Thoracic aorta (tissue), 2 donors: ENCODE measurements at regions not wholly inside any gene's neighbourhood (a gene's known extent, or its start where the extent isn't known, plus 50 kb on each side); places are given as distances from the start of the nearest gene placed in this dataset.

Experiments used
- ATAC-seq: fragments of 150-250 bp; one replicate; pipeline ENCODE4 v1.8.0; 2017; ENCODE audit warnings: low read depth; ENCODE audit not compliant: insufficient number of reproducible peaks, low FRiP score
- DNase-seq: peaks from one replicate; pipeline ENCODE4 v3.0.0-alpha.2; 2020; ENCODE audit warnings: low spot score
- H3K27ac ChIP-seq, 2 donors: fragments of 200-600 bp; sonication (generic); 1 replicate in 1 of 2; 2 replicates in 1 of 2; pipeline ENCODE4 v1.5.1; 2016; ENCODE audit warnings: mild to moderate bottlenecking in 2 of 2, moderate library complexity in 2 of 2
- H3K27me3 ChIP-seq: fragments of 200-600 bp; sonication (generic); replicated peaks from 2 replicates; pipeline ENCODE4 v1.6.0; 2016; ENCODE audit warnings: mild to moderate bottlenecking; ENCODE audit not compliant: insufficient read depth
- H3K36me3 ChIP-seq: fragments of 200-600 bp; sonication (generic); one replicate; pipeline ENCODE4 v1.5.1; 2016
- H3K4me1 ChIP-seq, 2 donors: fragments of 200-600 bp; sonication (generic); 1 replicate in 1 of 2; 2 replicates in 1 of 2; pipeline versions ENCODE4 v1.5.1 to v1.6.0; 2016; ENCODE audit warnings: low read depth in 2 of 2, mild to moderate bottlenecking in 1 of 2; ENCODE audit not compliant: control insufficient read depth in 1 of 2
- H3K4me3 ChIP-seq: fragments of 200-600 bp; sonication (generic); 2 replicates; pipeline ENCODE4 v1.5.1; 2016; ENCODE audit warnings: mild to moderate bottlenecking
- H3K9me3 ChIP-seq: fragments of 200-600 bp; sonication (generic); 2 replicates; pipeline ENCODE4 v1.5.1; 2016
- CTCF ChIP-seq: fragments of 200-600 bp; sonication (generic); IDR thresholded peaks from one replicate; pipeline ENCODE4 v1.5.1; 2019; ENCODE audit warnings: antibody characterized with exemption

- no peak overlapping the region for H3K4me3 ChIP-seq
- TF ChIP-seq CTCF = no peak
- no peaks in the 10 kb centered on the region for H3K9me3 ChIP-seq
- no peaks in the 10 kb centered on the region for H3K4me1 ChIP-seq
- no peak overlapping the region for H3K27ac ChIP-seq
- no peaks in the 10 kb centered on the region for H3K27me3 ChIP-seq
- no peaks in the 10 kb centered on the region for H3K36me3 ChIP-seq
- ATAC-seq (no peak), DNase-seq (no peak)
Measured at GRCh38 chr1:29655145-29655544, 418.8 kb downstream of the PTPRU start.

- no peak for TF ChIP-seq CTCF
- Histone ChIP-seq H3K4me3 (no peak overlapping the region), H3K4me1 (no peaks in the 10 kb centered on the region), H3K9me3 (no peaks in the 10 kb centered on the region), H3K27ac (no peak overlapping the region), H3K36me3 (no peaks in the 10 kb centered on the region), H3K27me3 (no peaks in the 10 kb centered on the region)
- ATAC-seq (no peak), DNase-seq (no peak)
Measured at GRCh38 chr1:29653886-29654450, 417.6 kb downstream of the PTPRU start.

GRCh38 chr1:29653034-29653810 is 416.9 kb downstream of the PTPRU start:
- no peaks in the 10 kb centered on the region for H3K36me3 ChIP-seq
- H3K4me1 ChIP-seq = no peaks in the 10 kb centered on the region
- ATAC-seq = no peak
- H3K27ac ChIP-seq = no peak overlapping the region
- H3K9me3 ChIP-seq = no peaks in the 10 kb centered on the region
- no peaks in the 10 kb centered on the region for H3K27me3 ChIP-seq
- no peak overlapping the region for H3K4me3 ChIP-seq
- DNase-seq = no peak
- no peak for TF ChIP-seq CTCF

GRCh38 chr1:29651684-29652665 is 415.7 kb downstream of the PTPRU start:
- H3K4me3 ChIP-seq = no peak overlapping the region
- no peaks in the 10 kb centered on the region for H3K36me3 ChIP-seq
- no peaks in the 10 kb centered on the region for H3K4me1 ChIP-seq
- DNase-seq = no peak
- no peaks in the 10 kb centered on the region for H3K27me3 ChIP-seq
- TF ChIP-seq CTCF = no peak
- no peaks in the 10 kb centered on the region for H3K9me3 ChIP-seq
- H3K27ac ChIP-seq = no peak overlapping the region
- no peak for ATAC-seq

GRCh38 chr1:29651246-29651645 is 414.9 kb downstream of the PTPRU start:
- Histone ChIP-seq H3K36me3 (no peaks in the 10 kb centered on the region), H3K27ac (no peak overlapping the region), H3K9me3 (no peaks in the 10 kb centered on the region), H3K4me3 (no peak overlapping the region), H3K4me1 (no peaks in the 10 kb centered on the region), H3K27me3 (no peaks in the 10 kb centered on the region)
- DNase-seq (no peak), ATAC-seq (no peak)
- no peak for TF ChIP-seq CTCF
